ENCODE measurements at regions not wholly inside any gene's neighbourhood (a gene's known extent, or its start where the extent isn't known, plus 50 kb on each side); places are given as distances from the start of the nearest gene placed in this dataset.

- no peak for TF ChIP-seq PRDM15 (CRISPR knock-in tag; IDR thresholded peaks at IDR 0.05)
- no peak for TF ChIP-seq ZNF639 (CRISPR knock-in tag; conservative IDR thresholded peaks at IDR 0.05)
- TF ChIP-seq RFXANK (CRISPR knock-in tag; IDR thresholded peaks at IDR 0.05) = no peak
- TF ChIP-seq MNT (IDR thresholded peaks at IDR 0.05) = no peak
- no peak for TF ChIP-seq NBN (conservative IDR thresholded peaks at IDR 0.05)
- TF ChIP-seq ZFP91 (CRISPR knock-in tag; IDR thresholded peaks at IDR 0.05; ENCODE audit: borderline replicate concordance) = no peak
- TF ChIP-seq PRPF4 (IDR thresholded peaks at IDR 0.05; ENCODE audit: low read depth, low read length, poor library complexity, severe bottlenecking) = no peak
- TF ChIP-seq PLSCR1 (CRISPR knock-in tag; IDR thresholded peaks at IDR 0.05; ENCODE audit: borderline replicate concordance) = no peak
- TF ChIP-seq ARID4A (CRISPR knock-in tag; IDR thresholded peaks at IDR 0.05; ENCODE audit: borderline replicate concordance) = peak; percentile 20; the same call in 1 of the 2 replicates
- TF ChIP-seq NFYB (CRISPR knock-in tag; IDR thresholded peaks at IDR 0.05) = no peak
- TF ChIP-seq ZNF83 (CRISPR knock-in tag; IDR thresholded peaks at IDR 0.05; ENCODE audit: borderline replicate concordance) = no peak
- TF ChIP-seq MAFK (conservative IDR thresholded peaks at IDR 0.05 in 1 of 2, IDR thresholded peaks at IDR 0.05 in 1 of 2; ENCODE audit: low read length in 2 of 2) = no peak
Measured at GRCh38 chr9:115495052-115495635, 377.2 kb upstream of the TNC start (continued).
